GM19351 (cell line): ENCODE measurements at regions not wholly inside any gene's neighbourhood (a gene's known extent, or its start where the extent isn't known, plus 50 kb on each side); places are given as distances from the start of the nearest gene placed in this dataset.

ENCODE experiments used
- ATAC-seq: cut with Tn5 transposase; IDR thresholded peaks from one replicate; pipeline ENCODE4 v1.9.1; 2021; ENCODE audit warnings: mild to moderate bottlenecking, moderate library complexity; ENCODE audit not compliant: unreplicated experiment

DNA sequence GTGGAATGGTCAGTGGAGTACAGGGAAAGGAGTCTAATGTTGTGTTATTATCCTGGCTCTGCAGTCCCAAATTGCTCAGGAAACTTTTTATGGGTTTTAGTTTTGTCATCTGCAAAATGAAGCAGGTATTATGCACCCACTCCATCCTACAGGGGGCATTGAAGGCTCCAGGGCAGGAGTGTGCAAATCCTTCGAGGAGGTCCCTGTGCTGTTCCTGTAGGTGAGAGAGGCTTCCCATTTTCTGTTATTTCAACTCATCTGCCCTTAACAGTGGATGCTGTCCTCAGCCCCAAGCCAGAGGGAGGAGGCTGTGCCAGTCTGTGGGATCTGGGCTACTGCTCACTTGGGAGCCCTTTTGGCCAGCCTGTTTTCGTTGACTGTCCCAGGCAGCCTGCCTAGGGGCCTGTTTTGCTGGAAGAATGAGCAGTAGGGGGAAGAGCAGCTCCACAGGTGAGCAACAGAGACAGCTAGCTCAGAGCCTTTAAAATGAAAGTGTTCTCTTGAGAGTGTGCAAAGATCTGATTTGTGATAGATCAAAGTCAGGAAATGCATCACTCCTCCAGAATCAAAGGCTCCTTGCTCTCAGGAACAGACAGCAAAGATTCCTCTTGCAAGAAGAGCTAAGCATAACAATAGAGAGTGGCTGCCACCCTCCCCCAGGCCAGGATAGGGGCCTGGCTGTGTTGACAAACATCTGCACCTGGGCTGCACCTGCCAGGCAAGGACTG lies 317.6 kb upstream of the PROX1 start:
- no peak for ATAC-seq

DNA sequence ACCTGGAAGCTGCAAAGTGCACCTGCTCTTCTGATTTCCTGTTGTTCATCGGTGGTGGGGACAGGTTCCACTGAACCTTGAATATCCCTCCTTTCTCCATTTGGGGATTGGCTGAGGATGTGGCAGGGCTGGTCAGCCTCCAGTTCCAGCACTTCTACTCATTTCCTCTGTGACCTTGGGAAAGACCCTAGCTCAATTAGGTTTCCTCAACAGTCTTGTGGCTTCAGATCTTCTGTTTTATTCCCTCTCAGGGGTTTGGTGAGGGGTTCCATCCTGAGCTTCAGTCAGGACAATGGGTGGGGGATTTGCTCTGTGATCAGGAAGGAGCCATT lies 317.1 kb upstream of the PROX1 start:
- no peak for ATAC-seq

DNA sequence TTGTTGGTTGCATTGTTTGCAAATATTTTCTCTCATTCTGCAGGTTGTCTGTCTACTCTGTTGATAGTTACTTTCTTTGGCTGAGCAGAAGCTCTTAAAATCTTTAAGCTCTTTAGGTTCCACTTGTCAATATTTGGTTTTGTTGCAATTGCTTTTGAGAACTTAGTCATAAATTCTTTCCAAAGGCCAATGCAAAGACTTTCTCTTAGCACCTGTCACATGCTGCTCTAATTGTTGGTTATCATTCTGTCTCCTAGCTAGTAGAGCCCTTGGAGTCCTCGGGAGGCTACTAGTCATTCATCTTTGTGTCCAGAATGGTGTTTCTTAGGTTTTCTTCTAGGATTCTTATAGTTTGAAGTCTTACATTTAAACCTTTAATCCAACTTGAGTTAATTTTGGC lies 312.7 kb upstream of the PROX1 start:
- ATAC-seq = no peak

DNA sequence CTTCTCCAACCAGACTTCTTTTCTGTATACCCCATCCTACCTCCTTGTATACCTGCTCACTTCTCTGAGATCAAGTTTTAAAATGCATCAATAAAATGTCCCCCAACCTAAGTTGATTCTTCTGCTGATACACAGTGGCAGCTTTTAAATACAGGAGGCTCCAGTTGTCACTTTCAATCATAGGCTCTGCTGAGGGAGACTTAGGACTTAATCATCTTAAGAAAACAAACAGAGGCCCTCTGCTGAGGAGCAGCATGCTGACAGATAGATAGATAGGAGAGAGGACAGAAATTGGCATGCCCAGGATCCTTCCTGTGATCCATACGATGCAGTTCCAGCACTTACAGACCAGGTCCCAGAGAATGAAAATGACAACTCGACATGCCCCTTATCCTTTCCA lies 311.0 kb upstream of the PROX1 start:
- ATAC-seq = no peak

DNA sequence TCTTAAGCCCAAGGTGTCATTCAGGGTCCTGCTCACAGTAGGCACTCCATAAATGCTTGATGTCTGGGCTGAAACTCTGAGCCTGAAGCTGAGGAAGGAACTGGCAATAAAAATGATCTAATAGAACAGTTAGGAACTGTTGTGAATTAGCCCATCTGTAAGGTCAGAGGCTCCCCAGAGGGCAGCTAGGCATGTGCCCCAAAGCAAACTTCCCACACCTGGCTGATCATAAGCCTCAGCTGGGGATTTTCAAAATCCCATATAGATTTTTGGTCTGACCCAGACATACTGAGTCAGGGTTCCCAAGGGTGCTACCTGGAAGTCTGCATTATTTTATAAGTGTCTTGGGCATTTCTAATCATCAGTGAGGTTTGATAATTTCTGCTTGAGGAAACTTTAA lies 309.4 kb upstream of the PROX1 start:
- no peak for ATAC-seq

DNA sequence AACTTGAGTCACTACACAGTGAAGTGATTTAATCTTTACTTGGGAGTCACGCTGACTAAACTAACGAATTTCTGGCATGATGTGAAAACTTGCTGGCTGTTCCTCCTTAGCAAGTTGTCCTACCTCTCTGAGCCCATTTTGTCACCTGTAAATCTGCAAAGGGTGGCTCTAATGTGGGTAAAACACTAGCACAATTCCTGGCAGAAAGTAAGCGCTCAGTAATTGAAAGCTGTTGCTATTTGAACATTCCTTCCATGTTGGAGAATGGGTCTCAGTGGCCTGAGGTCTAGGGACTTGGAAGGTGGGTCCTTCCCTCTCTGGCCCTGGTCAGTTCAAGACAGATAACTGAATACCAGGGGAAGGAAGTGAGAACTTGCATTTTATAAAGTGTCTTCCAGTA lies 309.0 kb upstream of the PROX1 start:
- ATAC-seq = no peak

DNA sequence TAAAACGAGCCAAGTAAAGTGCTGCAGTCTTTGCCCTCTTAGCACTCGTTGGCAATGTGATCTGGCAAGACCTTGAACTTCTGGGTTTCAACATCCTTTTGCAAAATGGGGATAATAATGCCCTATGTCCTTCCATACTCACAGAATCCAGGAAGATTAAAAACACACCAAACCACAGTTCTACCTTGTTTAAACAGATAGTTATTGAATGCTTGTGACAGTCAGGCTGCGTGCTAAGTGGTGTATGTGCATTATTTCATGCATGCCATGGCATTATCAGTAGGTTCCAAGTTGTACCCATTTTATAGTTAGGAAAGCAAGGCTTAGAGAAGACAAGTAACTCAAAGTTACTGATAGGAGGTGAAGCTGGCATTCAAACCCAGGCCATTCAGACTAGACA lies 308.6 kb upstream of the PROX1 start:
- ATAC-seq = no peak

DNA sequence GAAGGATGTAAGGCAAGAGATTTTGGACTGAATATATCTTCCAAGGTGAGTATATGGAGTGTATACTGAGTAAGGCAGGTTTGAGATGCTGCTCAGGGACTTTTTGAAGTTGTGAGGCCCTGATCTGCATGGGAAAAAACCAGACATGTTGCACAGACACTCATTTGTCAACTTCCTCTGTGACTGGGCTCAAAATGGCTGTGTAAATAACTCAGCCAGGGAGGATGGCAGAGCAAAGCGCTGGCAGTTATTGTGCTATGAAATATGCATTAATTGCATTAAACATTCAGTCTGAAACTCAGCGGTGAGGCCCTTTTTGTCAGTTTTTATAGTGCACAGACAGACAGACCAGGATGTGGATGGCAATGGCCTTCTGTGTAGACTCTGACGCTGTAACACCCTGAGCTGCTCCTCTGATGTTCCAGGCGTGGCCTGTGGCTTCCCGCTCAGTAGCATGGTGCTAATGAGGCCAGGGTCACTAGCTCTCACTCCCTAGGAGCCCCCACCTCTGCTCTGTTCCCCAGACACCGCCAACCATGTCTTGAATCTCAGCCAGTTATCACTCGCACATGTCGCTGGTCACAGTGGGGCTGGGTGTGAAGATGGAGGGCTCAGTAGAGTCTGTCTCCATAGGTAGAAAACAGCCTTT lies 307.0 kb upstream of the PROX1 start:
- no peak for ATAC-seq

DNA sequence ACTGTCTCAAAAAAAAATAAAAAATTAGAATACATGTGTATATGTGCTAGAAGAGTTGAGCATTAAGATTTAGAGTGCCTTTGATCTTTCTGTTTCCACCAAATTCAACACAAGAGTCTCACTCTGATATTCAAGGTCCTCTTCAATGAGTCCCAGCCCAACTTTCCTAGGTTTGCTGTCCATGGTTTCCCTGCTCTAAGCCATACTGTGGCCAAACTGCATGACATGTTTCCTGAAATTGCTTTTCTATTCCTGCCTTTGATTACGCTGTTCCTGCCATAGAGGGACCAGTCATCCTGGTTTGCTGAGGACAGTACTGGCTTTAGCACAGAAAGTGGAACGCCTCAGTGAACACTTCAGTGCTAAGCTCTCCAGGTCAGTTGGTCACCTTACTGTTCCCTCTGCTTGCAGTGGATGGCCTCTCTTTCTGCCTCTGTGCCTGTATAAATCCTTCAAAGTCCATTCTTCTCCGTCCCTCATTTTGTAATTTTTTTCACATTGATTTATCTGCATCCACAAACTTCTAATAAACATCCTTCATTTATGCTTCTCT lies 305.9 kb upstream of the PROX1 start:
- no peak for ATAC-seq

DNA sequence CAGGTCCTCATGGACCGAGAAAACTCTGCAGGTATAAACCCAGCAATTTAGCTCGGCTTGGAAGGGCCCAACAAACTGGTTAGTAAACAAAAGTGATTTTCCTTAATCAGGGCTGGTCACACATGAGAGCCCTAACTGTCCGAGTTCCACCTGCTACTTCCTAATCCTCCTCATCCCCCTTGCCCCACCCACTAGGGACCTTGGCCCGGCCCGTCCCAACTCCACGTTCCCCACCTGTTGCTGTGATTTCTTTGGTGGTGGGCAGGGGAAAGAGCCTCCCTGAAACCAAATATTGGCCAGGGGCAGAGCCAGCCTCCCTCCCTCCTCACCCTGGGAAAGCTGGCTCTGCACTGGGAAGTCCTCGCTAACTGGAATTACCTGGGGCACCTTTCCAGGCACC lies 304.2 kb upstream of the PROX1 start:
- ATAC-seq = no peak

DNA sequence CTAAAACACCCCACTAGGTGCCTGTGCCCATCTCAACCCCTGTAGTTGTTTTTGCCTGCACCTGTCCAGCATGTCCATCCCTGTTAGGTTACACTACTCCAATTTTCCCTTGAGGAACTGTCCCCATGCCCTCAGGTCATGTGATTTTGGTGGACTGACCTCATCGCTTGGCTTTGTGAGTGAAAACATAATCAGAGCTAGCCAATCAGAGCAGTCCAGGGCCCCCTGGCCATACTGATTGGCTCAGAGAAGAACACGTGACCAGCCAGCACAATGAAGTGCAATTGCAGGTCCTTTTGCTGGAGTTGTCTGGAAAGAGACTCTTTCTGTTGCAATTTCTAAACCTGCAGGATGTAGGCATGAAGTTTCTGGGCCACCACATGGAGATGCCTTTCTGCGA lies 303.3 kb upstream of the PROX1 start:
- ATAC-seq = no peak

DNA sequence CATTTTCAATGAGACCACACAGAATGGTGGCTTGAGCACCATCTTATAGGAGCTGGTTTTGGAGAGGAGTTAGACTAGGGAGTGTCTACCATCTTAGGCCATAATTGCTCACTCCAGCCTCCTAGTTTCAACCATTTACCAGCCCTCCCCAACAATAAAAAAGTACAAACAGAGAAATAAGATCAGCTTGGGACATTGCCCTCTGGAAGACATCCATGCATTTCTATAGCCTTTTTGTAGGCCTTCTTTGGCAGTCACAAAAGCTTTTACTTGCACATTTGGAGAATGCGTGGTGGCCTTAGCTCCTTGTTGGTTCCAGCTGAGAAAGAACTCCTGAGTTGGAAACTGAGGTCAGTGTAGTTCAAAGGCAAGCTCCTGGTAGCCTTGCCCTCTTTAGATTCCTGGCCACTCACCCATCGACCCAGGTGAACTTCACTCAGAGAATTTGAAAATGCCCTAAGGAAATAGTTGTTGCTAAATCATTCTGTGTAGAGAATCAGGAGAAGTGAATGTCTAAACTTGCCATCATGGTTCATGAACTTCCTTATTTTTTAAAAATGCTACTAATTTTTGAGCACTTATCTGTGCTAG lies 301.7 kb upstream of the PROX1 start:
- no peak for ATAC-seq

DNA sequence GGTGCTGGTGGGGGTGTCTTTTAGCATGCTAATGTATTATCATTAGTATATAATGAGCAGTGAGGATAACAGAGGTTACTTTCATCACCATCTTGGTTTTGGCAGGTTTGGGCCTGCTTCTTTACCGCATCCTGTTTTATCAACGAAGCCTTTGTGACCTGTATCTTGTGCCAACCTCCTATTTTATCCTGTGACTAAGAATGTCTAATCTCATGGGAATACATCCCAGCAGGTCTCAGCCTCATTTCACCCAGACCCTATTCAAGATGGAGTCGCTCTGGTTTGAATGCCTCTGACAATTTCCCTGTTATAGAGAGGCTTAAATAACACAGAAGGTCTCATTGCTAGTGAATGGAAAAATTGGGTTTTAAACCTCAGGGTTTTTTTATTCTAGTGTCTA lies 300.8 kb upstream of the PROX1 start:
- ATAC-seq = no peak

DNA sequence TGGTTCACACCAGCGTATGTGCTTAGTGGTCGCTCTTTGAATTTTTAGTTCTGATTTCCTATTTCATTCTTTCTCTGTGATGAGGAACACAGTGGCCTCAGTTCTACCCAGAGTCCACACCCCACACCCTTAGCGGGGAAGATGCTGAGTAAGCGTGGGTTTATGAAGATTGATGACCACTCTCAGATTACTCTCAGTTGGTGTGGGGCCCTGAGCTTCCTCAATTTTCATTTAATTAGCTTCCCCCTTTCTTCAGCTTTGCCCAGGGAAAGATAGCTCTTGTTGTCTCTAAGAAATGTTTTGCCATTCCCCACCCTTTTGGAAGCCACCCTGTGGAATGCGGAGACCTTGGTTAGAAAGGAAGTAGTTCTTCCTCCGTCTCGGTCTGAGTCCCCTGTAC lies 299.9 kb upstream of the PROX1 start:
- no peak for ATAC-seq

DNA sequence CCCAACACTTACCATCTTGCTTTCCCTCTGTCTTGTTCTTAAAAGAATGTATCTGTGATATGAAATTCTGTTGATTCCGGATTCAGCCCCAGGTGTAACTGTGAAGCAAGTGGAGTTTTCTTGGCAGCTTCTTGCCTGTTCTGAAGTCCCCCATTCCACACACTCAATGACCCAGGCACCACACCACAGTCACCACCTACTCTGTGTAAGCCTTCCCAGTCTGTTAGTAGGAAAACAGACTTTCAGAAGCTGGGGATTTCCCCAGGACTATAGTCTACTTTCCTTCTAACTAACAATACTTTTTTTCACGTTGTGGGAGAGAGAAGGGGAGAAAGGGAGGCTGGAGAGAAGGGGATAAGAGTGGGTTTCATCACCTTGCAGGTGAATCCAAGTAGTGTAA lies 299.1 kb upstream of the PROX1 start:
- no peak for ATAC-seq

DNA sequence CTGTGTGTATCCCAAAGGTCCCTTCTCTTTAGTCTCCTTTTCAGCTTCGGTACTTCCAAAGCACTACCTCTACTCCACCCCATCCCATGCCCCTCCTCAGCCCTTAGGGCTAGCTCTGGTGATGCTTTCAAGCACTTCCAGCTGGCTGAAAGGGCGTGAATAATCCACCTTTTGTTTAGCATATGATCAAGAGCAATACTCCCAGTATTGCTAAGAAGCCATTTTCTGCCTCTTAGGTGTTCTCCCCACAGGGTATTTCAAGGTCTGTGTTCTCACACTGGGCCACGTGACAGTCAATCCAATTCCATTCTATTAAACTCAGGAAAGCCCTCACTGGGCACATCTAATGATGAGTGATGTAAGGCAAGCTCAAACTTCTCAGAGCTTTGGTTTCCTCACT lies 298.5 kb upstream of the PROX1 start:
- no peak for ATAC-seq

DNA sequence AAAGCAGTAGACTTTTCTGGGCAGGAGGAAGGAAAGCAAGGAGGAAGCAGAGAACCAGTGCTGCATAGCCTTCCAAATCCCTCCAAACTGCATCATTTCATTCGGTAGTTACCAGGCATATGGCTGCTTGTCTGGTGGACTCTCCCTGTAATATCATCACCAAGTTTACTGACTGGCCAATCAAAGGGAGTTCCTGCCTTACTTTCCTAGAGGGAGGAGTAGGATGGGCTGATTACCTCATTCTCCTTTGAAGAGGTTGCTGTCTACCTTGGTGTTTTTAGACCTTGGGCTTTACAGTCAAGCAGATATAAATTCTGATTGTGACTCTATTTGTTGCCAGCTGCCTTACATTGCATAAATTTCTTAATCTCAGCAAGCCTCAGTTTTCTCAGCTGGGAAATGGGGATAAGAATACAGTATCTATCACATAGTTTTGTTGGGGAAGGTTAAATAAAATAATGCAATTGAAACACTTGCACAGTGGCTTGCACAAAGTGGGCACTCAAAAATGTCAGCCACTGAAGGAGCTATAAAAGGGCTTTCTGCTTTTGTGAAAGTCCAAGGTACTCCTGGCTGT lies 297.3 kb upstream of the PROX1 start:
- ATAC-seq = no peak

DNA sequence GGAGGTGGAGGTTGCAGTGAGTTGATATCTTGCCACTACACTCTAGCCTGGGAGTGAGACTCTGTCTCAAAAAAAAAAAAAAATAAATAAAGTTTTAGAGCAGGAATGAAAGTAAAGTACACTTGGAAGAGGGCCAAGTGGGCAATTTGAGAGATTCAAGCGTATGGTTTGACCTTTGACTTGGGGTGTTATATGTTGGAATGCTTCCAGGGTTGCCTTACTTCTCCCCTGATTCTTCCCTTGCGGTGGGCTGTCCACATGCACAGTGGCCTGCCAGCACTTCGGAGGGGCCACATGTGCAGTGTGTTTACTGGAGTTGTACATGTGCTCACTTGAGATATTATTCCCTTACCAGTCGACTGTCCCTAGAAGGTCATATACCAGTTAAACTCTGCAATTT lies 295.5 kb upstream of the PROX1 start:
- no peak for ATAC-seq

DNA sequence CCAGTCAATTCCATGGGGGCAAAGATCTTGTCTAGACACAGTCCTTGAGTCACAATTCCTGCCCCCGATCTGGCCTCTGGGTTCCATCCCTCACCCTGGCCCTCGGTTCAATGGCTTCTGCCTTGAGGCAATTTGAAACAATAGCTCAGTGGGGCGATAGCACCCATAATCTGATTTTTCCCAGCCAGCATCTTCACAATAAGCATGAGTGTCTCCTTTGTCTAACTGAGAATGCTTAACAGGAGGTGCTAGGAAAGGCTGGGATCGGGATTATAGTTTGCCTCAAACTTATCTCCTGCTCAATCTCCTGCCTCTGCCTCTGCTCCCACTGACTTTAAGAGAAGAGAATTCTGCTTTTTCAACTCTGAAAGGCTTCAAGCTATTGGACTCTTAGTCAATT lies 293.9 kb upstream of the PROX1 start:
- no peak for ATAC-seq

DNA sequence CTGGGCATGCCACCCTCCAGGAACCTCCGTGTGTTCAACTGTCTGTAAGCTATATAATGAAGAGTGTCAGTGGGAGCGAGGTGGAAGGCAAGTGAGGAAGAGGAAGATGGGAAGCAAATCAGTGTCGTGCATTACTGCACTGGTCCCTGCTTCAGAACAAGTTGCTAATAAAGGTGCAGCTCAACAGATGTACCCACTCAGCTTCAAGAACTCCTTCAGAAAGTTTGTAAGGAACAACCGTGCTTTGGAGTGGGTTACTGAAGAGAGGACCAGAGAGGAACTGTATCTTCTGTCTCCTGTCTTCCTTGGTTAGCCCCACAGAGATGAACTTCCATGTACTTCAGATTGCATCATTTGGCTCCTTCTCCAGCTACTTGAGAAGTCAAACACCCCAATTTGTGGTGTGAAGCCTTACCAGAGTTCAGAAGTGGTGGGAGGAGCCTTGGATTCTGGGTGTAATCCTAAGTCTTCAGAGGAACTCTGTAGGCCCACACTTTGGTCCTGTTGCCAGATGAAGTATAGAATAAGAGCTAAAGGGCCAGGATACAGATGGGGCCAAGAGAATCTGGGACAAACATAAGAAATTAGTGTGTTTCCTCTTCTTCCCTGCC lies 290.5 kb upstream of the PROX1 start:
- no peak for ATAC-seq

DNA sequence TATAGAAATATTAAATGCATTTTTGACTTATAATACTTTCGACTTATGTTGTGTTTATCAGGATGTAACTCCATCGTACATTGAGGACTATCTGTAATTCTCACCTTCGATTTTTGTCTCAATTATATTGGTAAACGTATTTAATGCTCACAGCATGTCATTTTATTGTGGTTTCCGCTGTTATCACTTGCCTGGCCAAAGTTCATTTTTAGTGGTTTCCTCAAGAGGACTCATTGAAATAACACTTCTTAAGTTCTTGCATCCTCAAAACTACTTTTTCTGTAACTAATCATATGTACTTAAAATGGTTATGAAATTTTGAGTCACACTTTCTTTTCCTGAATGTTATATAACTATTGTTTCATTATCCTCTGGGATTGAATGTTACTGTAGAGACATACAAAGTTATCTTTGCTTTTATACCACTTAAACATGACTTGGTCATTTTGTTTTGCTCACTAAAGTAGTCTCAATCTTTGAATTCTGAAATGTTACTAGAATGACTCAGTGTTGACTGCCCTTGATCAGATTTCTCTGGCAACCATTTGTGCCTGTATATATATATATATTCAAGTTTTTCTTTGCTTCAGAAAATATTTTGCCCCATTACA lies 289.6 kb upstream of the PROX1 start:
- no peak for ATAC-seq
